GM08714 (cell line): ENCODE measurements at regions not wholly inside any gene's neighbourhood (a gene's known extent, or its start where the extent isn't known, plus 50 kb on each side); places are given as distances from the start of the nearest gene placed in this dataset.
"Not testable (repeated sequence)": the region's sequence is repeated elsewhere in the genome, so short reads cannot be mapped to it uniquely, and the experiment has no call there.

Source experiments
- H3K4me3 ChIP-seq: fragments of 200-500 bp; sonication (Bioruptor generic); 2 replicates; pipeline ENCODE4 v1.5.1; 2014; ENCODE audit warnings: mild to moderate bottlenecking, low read length, inconsistent platforms
- ZNF274 ChIP-seq: IDR thresholded peaks from 2 replicates; pipeline ENCODE4 v1.6.1; 2012; ENCODE audit warnings: mild to moderate bottlenecking, low read depth, low read length

DNA sequence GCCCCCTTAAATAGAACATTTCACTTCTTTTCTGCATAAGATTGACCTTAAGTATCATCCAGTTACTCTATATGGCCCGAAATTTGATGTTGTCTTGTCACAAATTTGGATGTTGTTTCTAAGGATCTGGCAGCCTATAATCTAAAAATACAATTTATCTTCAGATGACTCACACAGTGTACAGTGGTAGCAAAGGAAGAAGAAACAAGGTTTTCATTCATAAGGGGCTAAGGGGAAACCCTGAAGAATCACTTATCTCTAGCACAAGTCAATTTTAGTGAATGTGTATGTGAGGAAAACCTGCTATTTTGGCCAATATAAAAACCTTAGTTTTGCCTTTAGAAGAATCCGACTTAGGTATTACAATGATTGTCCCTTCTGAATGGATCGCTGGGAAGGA, 606.3 kb upstream of the LRFN5 start:
- no peak for TF ChIP-seq ZNF274
- no peak overlapping the region for H3K4me3 ChIP-seq

DNA sequence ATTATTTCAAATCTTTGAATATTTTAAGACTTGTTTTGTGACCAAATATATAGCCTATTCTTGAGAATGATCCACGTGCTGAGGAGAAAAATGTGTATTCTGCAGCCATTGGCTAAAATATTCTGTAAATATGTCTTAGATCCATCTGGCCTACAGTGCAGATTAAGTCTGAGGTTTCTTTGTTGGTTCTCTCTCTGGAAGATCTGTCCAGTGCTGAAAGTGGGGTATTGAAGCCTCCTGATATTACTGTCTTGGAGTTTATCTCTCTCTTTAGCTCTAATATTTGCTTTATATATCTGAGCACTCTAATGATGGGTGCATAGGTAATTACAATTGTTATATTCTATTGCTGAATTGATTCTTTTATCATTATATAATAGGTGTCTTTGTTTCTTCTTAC, 617.4 kb upstream of the LRFN5 start:
- no peak overlapping the region for H3K4me3 ChIP-seq
- no peak for TF ChIP-seq ZNF274

DNA sequence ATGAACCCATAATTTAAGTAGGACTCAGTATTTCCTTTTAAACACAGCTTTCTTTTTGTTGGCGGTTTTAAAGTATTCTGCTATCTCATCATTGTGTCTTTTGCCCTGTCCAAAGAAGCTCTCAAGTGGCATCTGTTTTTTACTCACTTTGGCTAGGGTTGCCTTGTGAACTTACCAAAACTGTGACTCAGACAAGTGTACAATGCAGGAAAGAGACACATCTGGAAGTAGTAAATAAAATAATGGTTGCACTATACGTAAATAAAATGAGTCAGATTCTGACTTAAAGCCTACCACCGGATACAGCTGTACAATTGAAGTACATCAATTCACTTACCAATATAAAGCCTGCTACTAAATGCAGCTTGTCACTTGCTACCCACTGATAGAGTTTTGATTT, 619.2 kb upstream of the LRFN5 start:
- no peak overlapping the region for H3K4me3 ChIP-seq
- no peak for TF ChIP-seq ZNF274

DNA sequence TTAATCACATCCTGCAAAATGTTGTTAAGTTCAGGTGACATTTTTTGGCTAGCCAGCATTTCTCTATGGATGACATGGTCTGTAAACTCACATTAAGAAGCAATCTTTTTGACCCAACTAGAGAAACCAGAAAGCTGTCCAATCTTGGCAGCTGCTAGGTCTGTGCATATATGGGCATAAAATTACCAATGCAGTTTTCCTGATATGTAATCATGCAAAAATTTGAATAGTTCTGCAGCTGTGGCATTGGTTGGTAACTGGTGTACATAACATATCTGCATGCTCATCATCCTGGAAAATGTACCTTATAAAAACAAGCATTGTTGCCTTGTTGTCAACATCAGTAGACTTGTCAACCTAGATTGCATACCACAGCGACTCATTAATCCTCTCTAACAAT, 620.0 kb upstream of the LRFN5 start:
- no peak for TF ChIP-seq ZNF274
- no peak overlapping the region for H3K4me3 ChIP-seq

DNA sequence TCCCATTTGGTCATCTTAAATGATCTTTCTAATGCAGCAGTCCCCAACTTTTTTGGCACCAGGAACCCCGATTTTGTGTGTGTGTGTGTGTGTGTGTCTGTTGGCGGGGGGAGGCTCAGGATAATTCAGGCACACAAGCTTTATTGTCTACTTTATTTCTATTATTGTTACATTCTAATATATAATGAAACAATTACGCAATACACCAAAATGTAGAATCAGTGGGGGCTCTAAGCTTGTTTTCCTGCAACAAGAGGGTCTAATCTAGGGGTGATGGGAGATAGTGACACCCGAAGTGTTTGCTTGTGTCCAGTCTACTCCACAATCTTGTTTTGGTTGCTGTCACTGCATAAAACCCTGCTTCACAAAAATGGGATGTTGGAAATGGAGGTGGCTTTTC, 621.1 kb upstream of the LRFN5 start:
- H3K4me3 ChIP-seq, result no peak overlapping the region
- no peak for TF ChIP-seq ZNF274

DNA sequence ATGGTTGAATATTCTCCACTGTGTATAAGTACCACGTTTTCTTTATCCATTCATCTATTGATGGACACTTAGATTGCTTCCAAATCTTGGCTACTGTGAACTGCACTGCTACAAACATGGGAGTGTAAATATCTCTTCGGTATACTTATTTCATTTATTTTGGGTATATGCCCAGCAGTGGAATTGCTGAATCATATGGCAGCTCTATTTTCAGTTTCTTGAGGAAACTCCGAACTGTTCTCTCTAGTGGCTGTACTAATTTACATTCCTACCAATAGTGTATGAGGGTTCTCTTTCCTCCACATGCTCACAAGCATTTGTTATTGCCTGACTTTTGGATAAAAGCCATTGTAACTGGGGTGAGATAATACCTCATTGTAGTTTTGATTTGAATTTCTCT, 623.1 kb upstream of the LRFN5 start:
- H3K4me3 ChIP-seq, result no peak overlapping the region
- no peak for TF ChIP-seq ZNF274

DNA sequence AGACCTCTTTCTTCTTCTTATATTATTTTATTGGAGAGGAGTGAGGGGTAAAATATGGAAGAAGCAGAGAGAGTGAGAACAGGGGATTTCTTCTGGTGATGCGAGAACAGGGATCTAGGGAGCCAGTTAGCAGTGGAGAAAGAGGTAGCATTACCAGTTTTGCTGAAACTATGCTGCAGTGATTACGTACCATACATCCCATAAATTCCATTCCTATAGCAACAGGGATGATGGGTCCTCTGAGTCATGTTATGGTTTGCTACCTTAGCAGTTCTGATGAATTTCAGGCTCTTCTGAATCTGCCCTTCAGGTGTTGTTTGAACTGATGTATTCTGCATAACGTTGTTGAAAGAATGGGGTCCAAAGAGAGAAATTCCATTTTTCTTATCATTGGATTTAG, 625.4 kb upstream of the LRFN5 start:
- H3K4me3 ChIP-seq, result no peak overlapping the region
- no peak for TF ChIP-seq ZNF274

DNA sequence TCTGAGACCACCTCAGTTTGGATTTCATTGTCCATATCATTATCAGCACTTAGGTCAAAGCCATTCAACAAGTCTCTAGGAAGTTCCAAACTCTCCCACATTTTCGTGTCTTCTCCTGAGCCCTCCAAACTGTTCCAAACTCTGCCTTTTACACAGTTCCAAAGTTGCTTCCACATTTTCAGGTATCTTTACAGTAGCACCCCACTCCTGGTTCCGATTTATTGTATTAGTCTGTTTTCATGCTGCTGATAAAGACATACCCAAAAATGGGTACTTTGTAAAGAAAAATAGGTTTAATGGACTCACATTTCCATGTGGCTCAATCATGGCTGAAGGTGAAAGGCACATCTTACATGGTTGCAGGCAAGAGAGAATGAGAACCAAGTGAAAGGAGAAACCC, 646.4 kb upstream of the LRFN5 start:
- H3K4me3 ChIP-seq, result not testable (repeated sequence)

DNA sequence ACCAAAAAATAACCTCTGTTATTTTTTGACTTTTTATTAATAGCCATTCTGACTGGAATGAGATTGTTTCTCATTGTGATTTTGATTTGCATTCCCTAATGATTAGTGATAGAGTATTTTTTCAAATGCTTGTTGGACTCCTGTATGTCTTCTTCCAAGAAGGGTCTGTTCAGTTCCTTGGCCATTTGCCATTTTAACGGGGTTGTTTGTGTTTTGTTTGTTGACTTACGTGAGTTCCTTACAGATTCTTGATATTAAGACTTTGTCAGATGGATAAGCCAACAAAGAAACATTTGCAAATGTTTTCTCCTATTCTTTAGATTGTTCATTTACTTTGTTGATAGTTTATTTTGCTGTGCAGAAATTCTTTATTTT, 651.6 kb upstream of the LRFN5 start:
- no peak for TF ChIP-seq ZNF274
- no peak overlapping the region for H3K4me3 ChIP-seq

DNA sequence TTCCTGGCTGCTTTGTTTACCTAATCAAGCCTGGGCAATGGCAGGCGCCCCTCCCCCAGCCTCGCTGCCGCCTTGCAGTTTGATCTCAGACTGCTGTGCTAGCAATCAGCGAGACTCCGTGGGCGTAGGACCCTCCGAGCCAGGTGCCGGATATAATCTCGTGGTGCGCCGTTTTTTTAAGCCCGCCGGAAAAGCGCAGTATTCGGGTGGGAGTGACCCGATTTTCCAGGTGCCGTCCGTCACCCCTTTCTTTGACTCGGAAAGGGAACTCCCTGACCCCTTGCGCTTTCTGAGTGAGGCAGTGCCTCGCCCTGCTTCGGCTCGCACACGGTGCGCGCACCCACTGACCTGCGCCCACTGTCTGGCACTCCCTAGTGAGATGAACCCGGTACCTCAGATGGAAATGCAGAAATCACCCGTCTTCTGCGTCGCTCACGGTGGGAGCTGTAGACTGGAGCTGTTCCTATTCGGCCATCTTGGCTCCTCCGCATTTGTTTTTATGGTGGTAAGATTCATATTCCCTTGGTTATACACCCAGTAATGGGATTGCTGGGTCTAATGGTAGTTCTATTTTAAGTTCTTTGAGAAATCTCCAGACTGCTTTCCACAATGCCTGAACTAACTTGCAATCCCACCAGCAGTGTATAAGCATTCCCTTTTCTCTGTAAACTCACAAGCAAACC, 652.1 kb upstream of the LRFN5 start:
- not testable (repeated sequence) for H3K4me3 ChIP-seq

DNA sequence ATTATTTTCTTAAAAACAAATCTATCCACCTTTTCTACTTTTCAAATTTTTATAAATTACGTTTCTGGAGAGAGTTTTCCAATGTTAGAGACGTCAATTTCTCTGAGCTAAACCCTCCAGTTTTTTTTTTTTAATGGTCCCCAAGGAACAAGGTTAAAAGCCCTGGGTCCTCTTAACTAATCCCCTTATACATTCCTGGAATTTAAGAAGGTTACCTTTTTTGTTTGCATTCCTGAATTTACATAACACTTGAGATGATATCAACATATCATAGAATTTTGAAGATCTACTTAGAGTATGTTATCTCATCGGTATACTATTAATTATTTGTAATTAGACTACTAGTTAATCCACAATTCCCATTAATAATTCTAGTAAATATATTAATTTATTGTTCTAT, 662.2 kb upstream of the LRFN5 start:
- no peak for TF ChIP-seq ZNF274
- H3K4me3 ChIP-seq, result no peak overlapping the region

DNA sequence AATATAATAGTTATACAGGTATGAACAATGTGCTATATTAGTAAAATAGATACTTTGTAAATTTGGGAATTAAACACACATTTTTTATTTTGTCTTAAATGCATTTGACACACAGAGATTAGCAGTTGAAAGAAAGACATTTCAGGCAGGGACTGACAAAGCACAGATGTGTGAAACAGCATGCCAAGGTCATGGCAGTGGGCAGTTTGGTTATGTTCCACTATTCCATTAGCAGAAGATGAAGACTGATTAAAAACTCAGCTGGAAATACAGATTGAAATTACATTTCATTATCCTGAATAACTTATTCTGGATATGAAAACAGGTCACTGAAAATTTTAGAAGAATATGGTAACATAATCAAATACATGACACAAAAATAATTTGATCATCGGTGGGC, 669.8 kb upstream of the LRFN5 start:
- no peak overlapping the region for H3K4me3 ChIP-seq
- no peak for TF ChIP-seq ZNF274

DNA sequence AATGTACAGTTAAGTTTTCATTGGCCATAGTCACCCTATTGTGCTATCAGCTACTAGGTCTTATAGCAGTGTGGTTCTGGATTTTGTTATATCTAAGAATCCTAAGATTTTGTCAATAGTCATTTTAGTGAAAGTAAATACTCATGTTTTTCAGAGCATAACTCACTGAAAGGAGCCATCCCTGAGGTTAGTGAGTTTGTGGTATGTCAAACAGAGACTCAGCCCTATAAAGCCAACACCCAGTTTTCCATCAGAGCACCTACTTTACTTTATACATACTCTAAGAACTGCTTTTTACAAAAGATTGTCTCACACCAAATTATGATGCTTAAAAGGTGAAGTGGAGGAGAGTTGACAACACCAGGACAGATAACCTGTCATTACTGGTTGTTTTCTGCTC, 686.3 kb upstream of the LRFN5 start:
- no peak overlapping the region for H3K4me3 ChIP-seq
- TF ChIP-seq ZNF274, result no peak

DNA sequence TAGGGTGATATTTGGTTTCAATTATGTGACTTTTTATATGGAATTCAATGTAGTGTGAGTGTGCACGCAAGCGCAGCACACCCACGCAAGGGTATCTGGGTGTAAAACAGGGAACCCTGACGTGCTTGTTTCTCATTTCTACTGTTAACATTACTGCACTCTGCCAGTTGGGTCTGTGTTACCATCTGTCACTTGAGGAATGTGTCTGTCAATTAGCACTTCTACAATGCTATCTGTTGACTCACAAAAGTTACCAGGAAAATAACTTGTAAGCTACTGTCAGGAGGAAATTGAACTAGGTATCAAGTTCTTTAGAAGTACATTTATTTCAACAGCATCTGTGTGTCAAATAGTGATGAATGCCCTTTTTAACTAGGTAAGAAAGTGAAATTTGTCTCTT, 695.5 kb upstream of the LRFN5 start:
- no peak for TF ChIP-seq ZNF274
- no peak overlapping the region for H3K4me3 ChIP-seq

DNA sequence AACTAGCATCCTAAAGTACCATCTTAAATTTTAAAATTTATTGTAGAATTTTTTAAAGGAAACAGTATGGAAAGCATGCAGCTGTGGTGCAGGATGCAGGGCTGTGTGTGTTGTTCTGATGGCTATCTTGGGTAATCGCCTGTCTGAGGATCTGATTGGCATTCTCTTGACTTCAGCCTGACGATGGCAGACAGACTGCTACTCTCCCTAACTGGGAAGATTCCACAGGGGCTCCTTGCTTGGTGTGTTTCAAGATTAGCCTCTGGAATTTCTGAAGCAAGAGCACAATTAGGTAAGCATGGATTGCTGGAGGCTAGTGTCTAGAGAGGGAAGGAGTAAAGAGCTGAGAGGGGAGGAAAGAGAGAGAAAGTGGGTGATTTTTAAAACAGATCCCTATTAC, 696.8 kb upstream of the LRFN5 start:
- TF ChIP-seq ZNF274, result no peak
- H3K4me3 ChIP-seq, result no peak overlapping the region

DNA sequence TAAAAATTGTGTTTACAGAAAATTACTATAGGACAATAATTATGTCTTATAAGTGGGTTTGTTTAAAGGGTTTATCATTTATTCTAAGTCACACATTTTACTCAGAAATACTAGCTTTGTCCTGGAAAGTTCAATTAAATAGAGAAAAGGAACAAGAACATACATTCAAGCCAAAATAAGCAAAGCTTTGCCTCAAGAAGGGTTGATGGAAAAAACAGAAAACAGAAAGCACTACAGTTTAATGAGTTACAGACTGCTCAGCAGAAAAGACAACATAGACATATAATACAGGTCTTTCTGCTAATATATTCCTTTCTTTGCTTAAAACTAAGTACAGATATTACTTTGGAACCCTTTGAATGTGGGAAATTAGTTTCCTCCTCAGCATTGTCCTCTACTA, 703.0 kb upstream of the LRFN5 start:
- TF ChIP-seq ZNF274, result no peak
- no peak overlapping the region for H3K4me3 ChIP-seq
